ENCODE measurements at regions not wholly inside any gene's neighbourhood (a gene's known extent, or its start where the extent isn't known, plus 50 kb on each side); places are given as distances from the start of the nearest gene placed in this dataset.

DNA sequence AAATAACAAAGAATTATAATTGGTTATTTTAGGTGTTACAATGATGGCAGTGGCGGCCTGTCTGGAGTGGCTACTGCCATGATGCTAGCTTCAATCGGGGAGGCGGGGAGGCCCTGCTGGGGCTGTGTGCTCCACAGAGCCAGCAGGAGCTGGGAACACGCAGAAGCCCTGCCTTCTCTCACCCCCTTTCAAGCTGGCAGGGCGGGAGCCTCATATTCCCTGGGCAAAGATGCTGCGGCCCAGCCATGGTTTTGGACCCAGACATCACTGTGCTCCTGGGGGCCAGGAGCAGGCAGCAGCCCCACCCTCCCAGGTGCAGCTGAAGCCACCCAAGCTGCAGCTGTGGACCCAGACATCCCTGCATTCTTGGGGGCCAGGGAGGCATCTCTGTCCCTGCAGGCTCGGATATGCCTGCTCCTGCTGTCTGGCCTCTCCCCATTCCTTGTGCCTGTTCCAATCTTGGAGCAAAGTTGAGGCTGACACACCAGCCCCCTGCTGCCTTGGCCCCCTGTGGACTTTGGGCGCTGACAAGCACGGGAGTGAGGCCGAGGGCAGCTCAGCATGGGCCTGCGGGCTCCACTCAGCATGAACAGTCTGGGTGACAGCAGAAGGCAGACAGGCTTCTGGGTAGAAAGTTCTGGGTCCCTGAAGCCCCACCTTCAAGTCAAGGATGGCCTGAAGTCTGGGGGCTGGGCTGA, 263.1 kb upstream of the HTR2A start:
- no peak overlapping the region for H3K4me3 ChIP-seq (ENCODE audit: low read depth, low read length)
- DNase-seq (ENCODE audit: low read depth), result no peak
- TF ChIP-seq CTCF (IDR thresholded peaks at IDR 0.05; ENCODE audit: insufficient read depth, low read length, poor library complexity, severe bottlenecking), result no peak
- no peaks in the 10 kb centered on the region for H3K36me3 ChIP-seq (ENCODE audit: control insufficient read depth, insufficient read depth, low read length)
- no peaks in the 10 kb centered on the region for H3K27me3 ChIP-seq (ENCODE audit: control insufficient read depth, insufficient read depth, low read length)

DNA sequence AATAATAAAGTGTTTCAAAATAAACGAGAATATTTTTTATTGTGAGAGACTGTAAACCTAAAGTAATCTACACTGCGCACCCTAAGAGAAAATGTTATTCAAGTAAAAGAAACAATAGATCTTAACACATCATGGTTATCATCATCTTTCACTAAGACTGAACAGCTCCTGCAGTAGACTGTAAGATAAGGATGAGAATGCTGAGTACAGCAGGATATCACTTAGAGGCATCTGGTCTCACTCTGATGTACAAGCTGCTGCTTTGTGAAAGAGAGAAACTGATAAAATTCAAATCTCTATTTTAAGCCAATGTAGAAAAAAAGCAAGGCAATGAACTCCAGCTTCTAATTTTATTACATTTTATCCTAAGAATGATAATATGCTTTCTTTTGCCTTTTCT, 261.7 kb upstream of the HTR2A start:
- TF ChIP-seq CTCF (IDR thresholded peaks at IDR 0.05; ENCODE audit: insufficient read depth, low read length, poor library complexity, severe bottlenecking), result no peak
- no peaks in the 10 kb centered on the region for H3K27me3 ChIP-seq (ENCODE audit: control insufficient read depth, insufficient read depth, low read length)
- no peak overlapping the region for H3K4me3 ChIP-seq (ENCODE audit: low read depth, low read length)
- DNase-seq (ENCODE audit: low read depth), result no peak
- no peaks in the 10 kb centered on the region for H3K36me3 ChIP-seq (ENCODE audit: control insufficient read depth, insufficient read depth, low read length)

DNA sequence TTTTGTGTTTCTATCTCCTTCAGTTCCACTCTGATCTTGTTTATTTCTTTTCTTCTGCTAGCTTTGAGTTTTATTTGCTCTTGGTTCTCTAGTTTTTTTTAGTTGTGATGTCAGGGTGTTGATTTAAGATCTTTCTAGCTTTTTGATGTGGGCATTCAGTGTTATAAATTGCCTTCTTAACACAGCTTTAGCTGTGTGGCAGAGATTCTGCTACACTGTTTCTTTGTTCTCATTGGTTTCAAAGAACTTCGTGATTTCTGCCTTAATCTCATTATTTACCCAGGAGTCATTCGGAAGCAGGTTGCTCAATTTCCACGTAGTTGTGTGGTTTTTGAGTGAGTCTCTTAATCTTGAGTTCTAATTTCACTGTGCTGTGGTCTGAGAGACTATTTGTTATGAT, 251.7 kb upstream of the HTR2A start:
- Histone ChIP-seq H3K4me3 (ENCODE audit: low read depth, low read length) (no peak overlapping the region), H3K36me3 (ENCODE audit: control insufficient read depth, insufficient read depth, low read length) (no peaks in the 10 kb centered on the region), H3K27me3 (ENCODE audit: control insufficient read depth, insufficient read depth, low read length) (no peaks in the 10 kb centered on the region)
- no peak for TF ChIP-seq CTCF (IDR thresholded peaks at IDR 0.05; ENCODE audit: insufficient read depth, low read length, poor library complexity, severe bottlenecking)
- no peak for DNase-seq (ENCODE audit: low read depth)

DNA sequence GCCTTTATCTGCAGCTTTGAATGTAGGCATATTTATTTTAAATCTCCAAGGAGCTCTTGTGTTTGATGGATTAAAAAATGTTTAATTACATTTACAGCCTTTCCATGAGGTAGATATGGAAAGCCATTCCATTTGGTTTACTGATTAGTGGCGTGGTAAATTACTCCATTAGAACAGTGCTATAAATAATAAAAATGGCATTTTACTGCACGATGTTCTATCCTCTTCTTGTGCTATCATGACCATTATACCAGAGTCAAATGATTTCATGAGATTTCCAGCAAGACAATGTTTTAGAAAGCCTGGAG, 250.9 kb upstream of the HTR2A start:
- no peak for DNase-seq (ENCODE audit: low read depth)
- H3K4me3 ChIP-seq (ENCODE audit: low read depth, low read length), result no peak overlapping the region
- no peaks in the 10 kb centered on the region for H3K27me3 ChIP-seq (ENCODE audit: control insufficient read depth, insufficient read depth, low read length)
- H3K36me3 ChIP-seq (ENCODE audit: control insufficient read depth, insufficient read depth, low read length), result no peaks in the 10 kb centered on the region
- TF ChIP-seq CTCF (IDR thresholded peaks at IDR 0.05; ENCODE audit: insufficient read depth, low read length, poor library complexity, severe bottlenecking), result no peak

DNA sequence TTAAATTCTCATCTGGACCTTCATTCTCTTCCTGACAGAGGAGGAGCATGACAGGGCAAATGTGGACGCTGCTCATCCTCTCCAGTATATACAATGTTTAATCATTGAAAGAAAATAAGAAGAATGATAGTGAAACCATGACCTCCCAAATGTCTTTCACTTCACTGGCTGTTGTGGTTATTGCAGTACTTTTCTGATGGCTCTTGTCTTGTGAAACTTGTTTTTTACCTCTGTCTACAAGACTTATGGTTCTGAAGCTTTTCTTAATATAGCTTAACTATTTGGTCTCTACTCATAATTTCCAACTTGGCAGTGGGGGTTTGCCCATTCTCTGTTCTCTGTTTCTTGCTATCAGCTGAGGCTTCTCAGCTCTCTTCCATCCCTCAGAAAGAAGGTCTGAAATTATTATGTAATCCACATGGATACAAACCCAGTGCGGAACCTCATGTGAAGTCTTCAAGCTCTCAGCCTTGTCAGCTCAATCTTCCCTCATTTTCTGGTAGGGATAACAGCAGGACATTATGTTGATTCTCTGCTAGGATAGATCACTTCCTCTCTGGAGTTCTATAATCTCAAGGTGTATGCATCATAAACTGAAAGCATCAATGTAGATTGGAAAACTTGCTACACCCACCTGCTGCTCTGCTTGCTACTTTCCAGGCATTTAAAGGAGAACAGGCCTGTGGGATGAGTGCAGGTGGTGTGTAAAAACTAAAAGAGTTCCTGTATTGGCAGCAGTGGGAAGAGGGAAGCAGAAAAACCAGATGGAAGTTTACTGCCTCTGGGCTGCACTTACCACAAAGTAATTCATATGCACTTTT, 250.3 kb upstream of the HTR2A start:
- Histone ChIP-seq H3K4me3 (ENCODE audit: low read depth, low read length) (no peak overlapping the region), H3K27me3 (ENCODE audit: control insufficient read depth, insufficient read depth, low read length) (no peaks in the 10 kb centered on the region), H3K36me3 (ENCODE audit: control insufficient read depth, insufficient read depth, low read length) (no peaks in the 10 kb centered on the region)
- TF ChIP-seq CTCF (IDR thresholded peaks at IDR 0.05; ENCODE audit: insufficient read depth, low read length, poor library complexity, severe bottlenecking), result no peak
- no peak for DNase-seq (ENCODE audit: low read depth)

Data from kidney epithelial cell (primary cell).